Adrenal gland (tissue), 9 donors: ENCODE measurements at regions not wholly inside any gene's neighbourhood (a gene's known extent, or its start where the extent isn't known, plus 50 kb on each side); places are given as distances from the start of the nearest gene placed in this dataset.

Experiments
- DNase-seq, 7 donors: peaks; one replicate each; pipeline ENCODE4 v3.0.0-alpha.2; 2019 to 2020
- H3K27ac ChIP-seq, 5 donors: fragments of 200-600 bp; sonication (generic) in 4 of 5; 1 replicate in 3 of 5; 2 replicates in 2 of 5; pipeline versions ENCODE4 v1.5.1 to v1.8.0; 2016 to 2020; ENCODE audit warnings: mild to moderate bottlenecking in 1 of 5
- H3K27me3 ChIP-seq: fragments of 200-600 bp; 2 replicates; pipeline ENCODE4 v1.8.0; 2021
- H3K36me3 ChIP-seq, 2 donors: fragments of 200-600 bp; replicated peaks in 1 of 2; 1 replicate in 1 of 2; 2 replicates in 1 of 2; pipeline versions ENCODE4 v1.5.1 to v1.8.0; 2018 to 2022
- H3K4me1 ChIP-seq, 2 donors: fragments of 200-600 bp; replicated peaks in 1 of 2; 1 replicate in 1 of 2; 2 replicates in 1 of 2; pipeline versions ENCODE4 v1.5.1 to v1.8.0; 2018 to 2021
- H3K4me3 ChIP-seq, 4 donors: fragments of 200-600 bp; sonication (generic) in 3 of 4; one replicate each; pipeline ENCODE4 v1.5.1; 2016 to 2018
- H3K9me3 ChIP-seq, 3 donors: fragments of 200-600 bp; sonication (generic) in 1 of 3; replicated peaks in 1 of 3; 1 replicate in 2 of 3; 2 replicates in 1 of 3; pipeline versions ENCODE4 v1.5.1 to v1.8.0; 2016 to 2021
- POLR2A ChIP-seq, 2 donors: fragments of 450-650 bp; IDR thresholded peaks; one replicate each; pipeline ENCODE4 v1.6.1; 2017; ENCODE audit warnings: antibody characterized with exemption in 2 of 2, mild to moderate bottlenecking in 2 of 2, moderate library complexity in 1 of 2
- WGBS, 4 donors: extraction: QIAGEN DNeasy Blood & Tissue Kit in 2 of 4; methylation state at CpG; one replicate each; pipeline versions ENCODE4 v1.1.5 to v1.1.7; 2013 to 2017; 5-methylcytosine and 5-hydroxymethylcytosine counted together
- intact Hi-C, 2 donors: fragments of 100-400 bp; cut with DNase I; formaldehyde crosslinking; loops; one replicate each; pipeline versions ENCODE4 v1.14.1 to v1.15.0; 2022 to 2023
- TF ChIP-seq, protein P1 (sequence below), 6 experiments: fragments of 450-650 bp in 4 of 6; fragments of 200-600 bp in 2 of 6; sonication (generic) in 1 of 6; IDR thresholded peaks; 1 replicate in 5 of 6; 2 replicates in 1 of 6; pipeline versions ENCODE4 v1.5.1 to v1.8.0; 2016 to 2021; ENCODE audit warnings: antibody characterized with exemption in 6 of 6, mild to moderate bottlenecking in 2 of 6, moderate library complexity in 1 of 6
- donor health status: healthy with polysubstance abuse.
- donor health status: Bipolar disorder and iron deficiency.
- donor health status: DM: yes; HTN: yes; CAD: no.
- donor health status: DM: no; HTN: no; CAD: no.
- donor health status: DM: no; HTN: no; CAD: no.

DNA sequence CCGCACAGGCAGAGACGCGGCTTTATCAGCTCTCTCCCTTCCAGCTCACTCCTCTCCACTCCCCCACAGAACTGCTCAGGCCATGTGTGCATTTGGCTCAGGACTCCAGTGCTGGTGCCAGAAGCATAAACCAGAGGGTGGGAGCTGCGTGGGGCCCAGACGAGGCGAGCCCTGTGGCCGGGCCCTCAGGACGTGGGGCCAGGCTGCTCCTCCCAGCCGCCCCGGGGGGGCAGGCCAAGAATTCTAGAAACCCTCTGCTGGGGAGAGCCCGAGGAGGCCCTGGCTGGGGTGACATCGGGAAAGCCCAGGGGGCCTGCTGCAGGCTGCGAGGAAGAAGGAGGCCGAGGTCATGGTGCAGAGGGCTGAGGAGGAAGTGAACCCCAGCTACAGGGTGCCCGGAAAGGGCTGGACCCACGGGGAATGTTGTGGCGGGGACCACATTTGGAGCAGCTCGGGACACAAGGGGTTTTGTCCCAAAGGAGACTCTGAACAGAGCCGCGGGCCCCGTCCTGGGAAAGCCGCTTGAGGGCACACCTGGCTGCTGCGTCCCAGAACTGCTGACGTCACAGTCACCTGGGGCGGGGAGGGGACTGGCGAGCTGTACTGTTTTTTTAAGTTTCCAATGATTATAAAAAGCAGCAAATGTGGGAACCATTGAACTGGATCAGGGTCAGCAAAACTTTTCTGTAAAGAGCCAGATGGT lies 107.1 kb downstream of the BANF2 start:
- H3K27ac ChIP-seq: peak overlapping the region in 4 of 5 donors; percentile 19 to 80 (median 64)
- no peaks in the 10 kb centered on the region for H3K9me3 ChIP-seq
- H3K27me3 ChIP-seq: no peaks in the 10 kb centered on the region
- peaks cover 0 to 8% of the 10 kb centered on the region in 2 donors for H3K4me1 ChIP-seq
- no peak overlapping the region for H3K4me3 ChIP-seq
- H3K36me3 ChIP-seq: no peaks in the 10 kb centered on the region
- intact Hi-C loops: no loop called here
- TF ChIP-seq POLR2A (IDR thresholded peaks at IDR 0.05): no peak
- TF ChIP-seq, protein P1, sequence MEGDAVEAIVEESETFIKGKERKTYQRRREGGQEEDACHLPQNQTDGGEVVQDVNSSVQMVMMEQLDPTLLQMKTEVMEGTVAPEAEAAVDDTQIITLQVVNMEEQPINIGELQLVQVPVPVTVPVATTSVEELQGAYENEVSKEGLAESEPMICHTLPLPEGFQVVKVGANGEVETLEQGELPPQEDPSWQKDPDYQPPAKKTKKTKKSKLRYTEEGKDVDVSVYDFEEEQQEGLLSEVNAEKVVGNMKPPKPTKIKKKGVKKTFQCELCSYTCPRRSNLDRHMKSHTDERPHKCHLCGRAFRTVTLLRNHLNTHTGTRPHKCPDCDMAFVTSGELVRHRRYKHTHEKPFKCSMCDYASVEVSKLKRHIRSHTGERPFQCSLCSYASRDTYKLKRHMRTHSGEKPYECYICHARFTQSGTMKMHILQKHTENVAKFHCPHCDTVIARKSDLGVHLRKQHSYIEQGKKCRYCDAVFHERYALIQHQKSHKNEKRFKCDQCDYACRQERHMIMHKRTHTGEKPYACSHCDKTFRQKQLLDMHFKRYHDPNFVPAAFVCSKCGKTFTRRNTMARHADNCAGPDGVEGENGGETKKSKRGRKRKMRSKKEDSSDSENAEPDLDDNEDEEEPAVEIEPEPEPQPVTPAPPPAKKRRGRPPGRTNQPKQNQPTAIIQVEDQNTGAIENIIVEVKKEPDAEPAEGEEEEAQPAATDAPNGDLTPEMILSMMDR (IDR thresholded peaks at IDR 0.05): no peak
- peak in 6 of 7 donors; percentile 28 to 76 (median 54) for DNase-seq
- WGBS, 4 donors: 49 to 73% (median 58%) methylated on average over 21 to 26 of the region's 26 CpGs

DNA sequence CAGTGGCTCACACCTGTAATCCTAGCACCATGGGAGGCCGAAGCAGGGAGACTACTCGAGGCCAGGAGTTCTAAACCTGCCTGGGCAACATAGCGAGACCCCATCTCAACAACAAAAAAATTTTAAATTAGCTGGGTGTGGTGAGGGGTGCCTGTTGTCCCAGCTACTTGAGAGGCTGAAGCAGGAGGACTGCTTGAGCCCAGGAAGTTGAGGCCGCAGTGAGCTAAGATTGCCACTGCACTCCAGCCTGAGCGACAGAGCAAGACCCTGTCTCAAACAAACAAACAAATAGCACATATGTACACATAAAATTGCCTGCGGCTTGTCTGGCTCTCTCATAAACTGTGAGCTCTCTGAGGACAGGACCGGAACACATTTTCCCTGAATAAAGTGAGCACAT lies 106.3 kb downstream of the BANF2 start:
- Histone ChIP-seq H3K27me3 (no peaks in the 10 kb centered on the region), H3K36me3 (no peaks in the 10 kb centered on the region), H3K4me3 (no peak overlapping the region), H3K9me3 (no peaks in the 10 kb centered on the region), H3K27ac (peak overlapping the region in 3 of 5 donors; percentile 54 to 80 (median 74)), H3K4me1 (peaks cover 0 to 8% of the 10 kb centered on the region in 2 donors)
- TF ChIP-seq, protein P1 (IDR thresholded peaks at IDR 0.05): no peak
- no peak for TF ChIP-seq POLR2A (IDR thresholded peaks at IDR 0.05)
- DNase-seq: no peak
- WGBS, 4 donors: 88 to 90% (median 89%) methylated on average over 7 of the region's 7 CpGs
- intact Hi-C loops: no loop called here

DNA sequence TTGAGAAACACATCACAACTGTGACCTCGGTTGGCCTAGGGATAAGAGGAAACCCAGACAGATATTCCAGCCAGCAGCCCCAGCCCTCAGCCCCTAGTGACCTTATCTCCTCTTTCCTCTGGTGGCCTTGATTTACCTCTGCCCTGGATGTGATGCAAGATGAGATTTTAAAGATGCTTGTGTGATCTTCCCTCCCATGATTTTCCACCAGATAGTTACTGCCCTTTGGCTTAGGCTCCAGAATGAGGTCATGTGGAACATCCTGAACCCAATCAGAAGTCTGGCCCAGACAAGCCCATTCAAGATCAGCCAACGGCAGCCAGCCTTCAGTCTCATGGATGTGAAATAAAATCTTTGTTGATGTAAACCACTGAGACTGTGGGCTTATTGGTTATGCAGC lies 104.0 kb downstream of the BANF2 start:
- WGBS, 4 donors: 73 to 80% (median 78%) methylated on average over 2 of the region's 2 CpGs
- peak in 1 of 7 donors; percentile 21 for DNase-seq
- TF ChIP-seq, protein P1 (IDR thresholded peaks at IDR 0.05): no peak
- no peak for TF ChIP-seq POLR2A (IDR thresholded peaks at IDR 0.05)

DNA sequence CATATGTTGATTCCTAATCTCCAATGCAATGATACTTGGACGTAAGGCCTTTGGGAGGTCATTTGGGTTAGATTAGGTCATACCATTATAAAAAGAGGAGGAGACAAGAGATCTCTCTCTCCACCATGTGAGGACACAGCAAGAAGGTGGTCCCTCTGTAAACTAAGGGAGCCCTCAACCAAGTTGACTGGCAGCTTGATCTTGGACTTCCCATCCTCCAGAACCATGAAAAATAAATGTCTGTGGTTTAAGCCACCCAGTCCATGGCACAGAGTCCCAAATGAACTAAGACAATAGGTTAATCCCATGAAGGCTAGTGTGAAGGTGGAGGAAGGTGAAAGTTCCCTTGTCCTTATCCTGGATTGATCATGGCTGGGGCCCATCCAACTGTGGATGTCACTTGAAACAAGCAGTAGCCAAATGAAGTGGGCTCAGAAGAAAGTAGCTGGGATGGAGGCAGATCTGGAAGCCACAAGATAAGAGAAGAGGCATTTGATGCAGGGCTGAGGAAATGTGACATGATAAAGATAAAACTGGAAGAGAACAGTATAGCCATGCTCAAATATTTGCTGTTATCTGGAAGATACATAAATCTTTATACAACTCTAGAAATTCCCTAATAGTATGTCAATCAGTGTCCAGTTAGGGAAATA lies 99.9 kb downstream of the BANF2 start:
- 40 to 100% (median 91%) methylated on average over 1 of the region's 1 CpG for WGBS, 4 donors
- intact Hi-C loops: no loop called here

More for the DNA sequence above, 104.0 kb downstream of the BANF2 start:
- no peaks in the 10 kb centered on the region for H3K36me3 ChIP-seq
- H3K4me3 ChIP-seq: no peak overlapping the region
- H3K27ac ChIP-seq: no peak overlapping the region
- H3K4me1 ChIP-seq: peaks cover 0 to 3% of the 10 kb centered on the region in 2 donors
- no peaks in the 10 kb centered on the region for H3K9me3 ChIP-seq
- H3K27me3 ChIP-seq: no peaks in the 10 kb centered on the region
- intact Hi-C loops: no loop called here

More for the DNA sequence above, 99.9 kb downstream of the BANF2 start:
- Histone ChIP-seq H3K27me3 (no peaks in the 10 kb centered on the region), H3K36me3 (no peaks in the 10 kb centered on the region), H3K4me1 (peaks cover 0 to 13% of the 10 kb centered on the region in 2 donors), H3K4me3 (no peak overlapping the region), H3K27ac (no peak overlapping the region), H3K9me3 (no peaks in the 10 kb centered on the region)
- DNase-seq: no peak
- TF ChIP-seq POLR2A (IDR thresholded peaks at IDR 0.05): no peak
- TF ChIP-seq, protein P1 (IDR thresholded peaks at IDR 0.05): no peak
